ENCODE measurements at regions not wholly inside any gene's neighbourhood (a gene's known extent, or its start where the extent isn't known, plus 50 kb on each side); places are given as distances from the start of the nearest gene placed in this dataset.
"Not testable (repeated sequence)": the region's sequence is repeated elsewhere in the genome, so short reads cannot be mapped to it uniquely, and the experiment has no call there.

GRCh38 chr6:115873901-115874300, 186.8 kb downstream of the FRK start:
- DNase-seq: no peak

GRCh38 chr6:115870464-115870863, 190.2 kb downstream of the FRK start:
- no peak for DNase-seq

GRCh38 chr6:115865914-115866313, 194.8 kb downstream of the FRK start:
- DNase-seq: no peak

GRCh38 chr6:115863211-115863610, 197.5 kb downstream of the FRK start:
- no peak for DNase-seq

- not testable (repeated sequence) for DNase-seq
Observed at GRCh38 chr6:115861658-115862057, 199.0 kb downstream of the FRK start.

GRCh38 chr6:115859577-115859976, 201.1 kb downstream of the FRK start:
- DNase-seq: not testable (repeated sequence)

- no peak for DNase-seq
Observed at GRCh38 chr6:115854866-115855665, 205.6 kb downstream of the FRK start.

GRCh38 chr6:115847671-115848070, 213.0 kb downstream of the FRK start:
- no peak for DNase-seq

GRCh38 chr6:115843945-115844344, 216.7 kb downstream of the FRK start:
- no peak for DNase-seq

- DNase-seq: no peak
Observed at GRCh38 chr6:115842338-115842737, 218.4 kb downstream of the FRK start.

- DNase-seq: no peak
Observed at GRCh38 chr6:115839583-115840181, 221.0 kb downstream of the FRK start.

- DNase-seq: no peak
Observed at GRCh38 chr6:115838763-115839401, 221.8 kb downstream of the FRK start.

- DNase-seq: no peak
Observed at GRCh38 chr6:115838216-115838615, 222.5 kb downstream of the FRK start.

GRCh38 chr6:115836374-115836773, 224.3 kb downstream of the FRK start:
- DNase-seq: not testable (repeated sequence)

GRCh38 chr6:115835314-115835713, 225.4 kb downstream of the FRK start:
- DNase-seq: no peak

GRCh38 chr6:115834542-115834941, 226.1 kb downstream of the FRK start:
- DNase-seq: not testable (repeated sequence)

- DNase-seq: no peak
Observed at GRCh38 chr6:115832786-115833185, 227.9 kb downstream of the FRK start.

GRCh38 chr6:115832186-115832585, 228.5 kb downstream of the FRK start:
- DNase-seq: no peak

- DNase-seq: no peak
Observed at GRCh38 chr6:115830895-115831294, 229.8 kb downstream of the FRK start.

- DNase-seq: no peak
Observed at GRCh38 chr6:115821798-115822197, 238.9 kb downstream of the FRK start.

- DNase-seq: no peak
Observed at GRCh38 chr6:115819506-115819905, 241.2 kb downstream of the FRK start.

- no peak for DNase-seq
Observed at GRCh38 chr6:115817161-115817560, 243.5 kb downstream of the FRK start.

- no peak for DNase-seq
Observed at GRCh38 chr6:115814907-115815306, 245.8 kb downstream of the FRK start.

- DNase-seq: no peak
Observed at GRCh38 chr6:115811541-115811940, 249.2 kb downstream of the FRK start.
